Transverse colon (tissue), 4 donors: ENCODE measurements at regions not wholly inside any gene's neighbourhood (a gene's known extent, or its start where the extent isn't known, plus 50 kb on each side); places are given as distances from the start of the nearest gene placed in this dataset.

Experiments used
- CTCF ChIP-seq, 5 experiments: fragments of 200-600 bp in 3 of 5; fragments of 450-650 bp in 2 of 5; sonication (generic) in 3 of 5; IDR thresholded peaks; 1 replicate in 2 of 5; 2 replicates in 3 of 5; pipeline ENCODE4 v1.5.1; 2016 to 2017; ENCODE audit warnings: antibody characterized with exemption in 5 of 5, inconsistent platforms in 3 of 5, mild to moderate bottlenecking in 2 of 5, moderate library complexity in 1 of 5
- EP300 ChIP-seq: sonication (generic); formaldehyde crosslinking; IDR thresholded peaks from one replicate; pipeline ENCODE4 v1.6.1; 2017; ENCODE audit warnings: antibody characterized with exemption, low read depth
- POLR2A ChIP-seq: fragments of 450-650 bp; IDR thresholded peaks from one replicate; pipeline ENCODE4 v1.6.1; 2016; ENCODE audit warnings: antibody characterized with exemption, mild to moderate bottlenecking, moderate library complexity
- POLR2AphosphoS5 ChIP-seq, 3 donors: sonication (generic); formaldehyde crosslinking; IDR thresholded peaks; one replicate each; pipeline ENCODE4 v1.6.1; 2016; ENCODE audit warnings: antibody characterized with exemption in 3 of 3

GRCh38 chr3:30085486-30085885 is 520.9 kb upstream of the TGFBR2 start:
- no peak for TF ChIP-seq CTCF (IDR thresholded peaks at IDR 0.05)
- no peak for TF ChIP-seq EP300
- no peak for TF ChIP-seq POLR2A
- TF ChIP-seq POLR2AphosphoS5 (IDR thresholded peaks at IDR 0.05): no peak
